ENCODE measurements at regions not wholly inside any gene's neighbourhood (a gene's known extent, or its start where the extent isn't known, plus 50 kb on each side); places are given as distances from the start of the nearest gene placed in this dataset.
"Not testable (repeated sequence)": the region's sequence is repeated elsewhere in the genome, so short reads cannot be mapped to it uniquely, and the experiment has no call there.

DNA sequence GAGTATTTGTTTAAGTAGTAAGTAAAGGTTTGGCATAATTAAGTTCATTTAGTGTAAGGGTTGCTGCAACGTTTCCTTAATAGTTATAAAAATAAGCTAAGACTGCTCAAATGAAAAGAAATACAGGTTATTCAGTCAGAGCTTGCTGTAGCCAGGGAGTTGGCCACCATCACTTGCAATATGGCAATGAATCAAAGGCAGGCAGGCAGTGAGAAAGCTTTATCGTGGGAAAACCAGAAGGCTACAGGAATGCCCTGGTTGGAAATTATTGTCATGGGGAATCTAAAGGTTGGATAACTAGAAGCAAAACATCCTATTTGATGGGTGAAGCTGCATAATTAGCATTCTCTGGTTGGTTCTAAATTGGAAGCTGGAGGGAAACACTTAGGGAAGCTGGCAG is 1286.4 kb upstream of the CDH18 start:
- DNase-seq = not testable (repeated sequence)

DNA sequence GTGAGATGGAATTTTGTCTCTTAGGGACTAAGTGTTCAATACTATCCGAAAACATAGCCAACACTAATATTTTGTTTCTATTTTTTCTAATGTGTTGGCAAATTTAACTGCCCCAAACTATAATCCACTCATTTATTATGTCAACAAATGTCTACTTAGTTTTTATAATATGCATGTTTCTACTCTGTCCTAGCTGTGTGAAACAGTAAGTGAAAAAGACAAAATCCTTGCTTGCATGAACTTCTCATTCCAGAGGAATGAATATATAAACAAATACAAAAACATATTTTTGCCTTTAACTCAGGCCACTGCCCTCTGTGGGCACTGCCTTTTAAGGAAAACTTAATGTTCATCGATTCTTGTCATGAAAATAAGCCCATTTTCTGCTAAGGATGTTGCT is 1275.4 kb upstream of the CDH18 start:
- DNase-seq = no peak

DNA sequence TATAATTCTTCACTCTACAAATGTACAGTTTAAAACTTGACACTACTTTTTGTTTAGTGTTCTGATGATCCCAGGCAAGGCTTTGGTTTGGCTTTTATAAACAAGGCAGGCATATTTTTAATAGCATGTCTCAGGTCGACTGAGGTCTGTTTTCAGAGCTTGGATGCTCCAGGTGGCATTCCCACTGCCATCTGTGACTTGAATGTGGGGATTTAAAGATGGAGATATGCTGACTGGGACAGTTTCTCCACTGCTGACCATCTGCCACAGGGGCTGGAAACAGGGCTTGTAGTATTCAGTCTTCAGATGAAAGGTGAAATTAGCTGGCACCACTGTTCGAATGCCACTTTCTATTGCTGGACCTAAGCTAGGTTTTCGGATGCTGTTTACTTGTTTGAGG is 1266.2 kb upstream of the CDH18 start:
- DNase-seq = no peak

DNA sequence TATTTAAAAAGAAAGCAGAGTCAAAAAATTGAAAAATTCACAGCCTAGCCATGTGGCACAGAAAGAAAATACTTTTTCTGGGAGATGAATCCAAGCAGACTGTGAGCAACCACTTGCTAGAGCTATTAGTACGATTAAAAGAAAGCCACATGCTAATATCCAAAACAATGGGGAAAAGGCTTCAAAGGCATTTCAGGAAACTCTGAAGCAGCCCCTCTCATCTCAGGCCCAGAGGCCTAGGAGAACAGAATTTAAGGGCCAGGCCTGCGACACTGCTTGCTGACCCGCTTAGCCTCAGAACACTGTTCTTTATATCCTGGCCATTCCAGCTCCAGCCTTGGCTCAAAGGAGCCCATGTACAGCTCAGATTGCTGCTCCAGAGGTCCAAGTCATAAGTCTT is 1257.0 kb upstream of the CDH18 start:
- no peak for DNase-seq

DNA sequence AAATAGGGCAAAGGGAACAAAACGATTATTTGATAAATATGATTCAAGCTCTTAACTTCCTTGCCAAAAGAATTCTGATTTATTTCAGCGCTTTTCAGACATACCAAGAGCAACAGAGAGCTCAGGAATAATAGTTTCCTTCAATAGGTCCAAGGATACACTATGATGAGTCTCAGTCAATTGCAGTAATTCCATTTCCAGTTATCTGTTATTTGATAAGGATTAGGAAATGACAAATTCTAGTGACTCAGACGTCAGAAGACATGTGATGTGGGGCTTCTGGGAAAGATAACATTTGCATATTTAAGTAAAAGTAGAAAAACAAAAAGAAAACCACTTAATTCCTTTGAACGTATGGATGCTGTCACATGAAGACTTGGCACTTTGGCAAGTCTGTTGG is 1250.8 kb upstream of the CDH18 start:
- no peak for DNase-seq

DNA sequence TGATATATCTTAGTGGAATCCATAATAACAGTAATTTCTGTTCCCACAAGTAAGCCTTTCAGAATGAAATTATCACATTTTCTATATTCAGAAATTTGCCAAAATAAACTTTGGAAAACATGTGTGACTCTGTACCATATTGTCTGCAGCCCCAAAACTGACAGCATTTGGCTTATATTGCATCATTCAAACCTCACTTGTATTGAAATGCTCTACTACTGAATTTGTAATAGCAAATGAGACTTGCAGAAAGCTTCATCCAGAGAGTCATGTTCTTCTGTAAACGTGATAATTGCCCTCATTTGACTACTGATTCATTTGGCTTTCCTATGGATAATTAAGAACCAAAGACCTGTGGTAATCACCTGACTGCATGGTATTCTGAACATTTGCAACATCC is 1249.5 kb upstream of the CDH18 start:
- DNase-seq = peak; percentile 38

DNA sequence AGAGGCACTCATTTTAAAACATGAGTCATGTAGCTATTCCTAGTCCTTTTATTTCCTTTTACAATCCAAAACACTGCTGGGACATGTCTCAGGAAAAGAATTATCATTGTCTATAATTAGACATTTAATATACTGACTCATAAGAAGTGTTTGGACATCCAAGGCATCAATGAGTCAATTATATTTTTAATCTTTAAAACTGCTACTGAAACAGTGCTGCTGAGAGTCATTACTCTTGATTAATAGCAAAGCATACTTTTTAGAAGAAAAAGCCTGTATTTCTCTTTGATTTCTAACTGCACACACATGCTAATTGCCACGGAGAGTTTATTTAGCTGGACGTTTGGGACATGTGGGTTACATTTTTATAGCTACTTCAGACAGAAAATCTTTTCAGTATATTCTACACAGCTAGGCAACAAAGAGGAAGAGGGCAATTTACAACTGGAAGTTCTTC is 1249.0 kb upstream of the CDH18 start:
- peak; percentile 82 for DNase-seq

DNA sequence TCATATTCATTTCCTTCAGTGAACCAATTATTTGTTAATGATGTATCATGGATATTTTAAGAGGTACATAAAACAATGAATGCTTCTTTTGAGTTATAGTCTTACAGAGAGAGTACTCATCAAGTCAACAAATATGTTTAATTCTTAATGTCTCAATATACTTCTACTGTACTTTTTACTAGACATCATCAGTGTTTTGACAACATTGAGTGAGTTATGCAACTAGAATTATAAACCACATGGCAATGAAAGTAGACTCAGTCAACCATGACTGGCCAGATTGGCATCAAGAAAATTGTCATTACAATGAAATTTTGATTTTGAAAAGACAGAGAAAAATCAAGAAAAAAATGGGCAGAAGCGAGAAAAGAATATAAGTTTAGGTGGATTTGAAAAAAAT is 1248.1 kb upstream of the CDH18 start:
- DNase-seq = no peak

DNA sequence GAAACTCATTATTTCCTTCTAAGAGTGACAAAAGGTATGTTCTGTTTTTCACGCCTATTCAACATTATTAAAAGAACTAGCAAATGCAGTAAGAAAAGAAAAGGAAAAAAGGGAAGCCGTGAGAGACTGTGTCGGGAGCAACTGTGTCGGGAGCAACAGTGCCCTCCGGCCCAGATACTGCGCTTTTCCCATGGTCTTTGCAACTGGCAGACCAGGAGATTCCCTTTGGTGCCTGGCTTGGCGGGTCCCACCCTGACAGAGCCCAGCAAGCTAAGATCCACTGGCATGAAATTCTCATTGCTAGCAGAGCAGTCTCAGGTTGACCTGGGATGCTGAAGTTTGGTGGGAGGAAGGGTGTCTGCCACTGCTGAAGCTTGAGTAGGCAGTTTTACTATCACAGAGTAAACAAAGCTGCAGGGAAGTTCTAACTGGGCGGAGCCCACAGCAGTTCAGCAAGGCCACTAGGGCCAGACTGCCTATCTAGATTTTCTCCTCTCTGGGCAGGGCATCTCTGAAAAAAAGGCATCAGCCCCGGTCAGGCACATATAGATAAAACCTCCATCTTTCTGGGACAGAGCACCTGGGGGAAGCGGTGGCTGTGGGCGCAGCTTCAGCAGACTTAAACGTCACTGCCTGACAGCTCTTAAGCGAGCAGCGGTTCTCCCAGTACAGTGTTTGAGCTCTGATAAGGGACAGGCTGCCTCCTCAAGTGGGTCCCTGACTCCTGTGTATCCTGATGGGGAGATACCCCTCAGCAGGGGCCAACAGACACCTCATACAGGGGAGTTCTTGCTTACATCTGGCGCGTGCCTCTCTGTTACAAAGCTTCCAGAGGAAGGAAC is 1237.4 kb upstream of the CDH18 start:
- no peak for DNase-seq

DNA sequence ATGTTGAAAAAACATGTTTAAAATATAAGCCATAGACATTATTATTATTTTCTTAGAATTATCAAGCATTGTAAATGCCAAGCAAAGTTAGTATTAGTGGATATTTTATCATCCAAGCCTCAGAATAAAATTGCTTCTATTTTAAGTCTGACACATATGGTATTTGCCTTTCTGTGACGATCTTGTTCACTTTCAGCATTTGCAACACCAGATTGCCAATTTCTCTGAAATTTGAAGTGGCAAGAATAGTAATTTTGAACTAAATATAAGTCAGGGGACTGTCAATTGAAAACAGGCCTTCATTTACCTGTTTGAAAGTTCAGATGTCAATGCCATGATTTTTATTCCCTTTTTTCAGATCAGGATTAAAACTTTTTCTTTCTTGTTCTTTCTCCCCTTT is 1233.6 kb upstream of the CDH18 start:
- DNase-seq = no peak

DNA sequence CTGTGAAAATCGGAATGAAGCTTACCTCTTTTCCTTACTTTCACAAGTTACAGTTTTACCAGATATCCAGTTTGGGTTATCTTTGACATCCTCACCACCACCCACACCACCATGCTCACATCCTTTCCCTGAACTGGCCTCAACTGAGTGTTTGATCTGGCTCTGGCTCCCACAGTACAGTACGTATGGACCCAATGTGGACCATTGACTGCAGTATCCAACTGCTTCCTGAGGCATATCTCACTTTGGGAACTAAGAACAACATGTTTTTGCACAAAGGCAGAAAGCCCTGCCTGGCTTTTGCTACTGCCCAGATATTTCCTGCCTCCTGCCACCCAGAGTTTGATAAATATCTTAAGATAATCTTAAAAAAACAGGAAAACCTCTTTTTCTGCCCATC is 1232.0 kb upstream of the CDH18 start:
- DNase-seq = no peak

DNA sequence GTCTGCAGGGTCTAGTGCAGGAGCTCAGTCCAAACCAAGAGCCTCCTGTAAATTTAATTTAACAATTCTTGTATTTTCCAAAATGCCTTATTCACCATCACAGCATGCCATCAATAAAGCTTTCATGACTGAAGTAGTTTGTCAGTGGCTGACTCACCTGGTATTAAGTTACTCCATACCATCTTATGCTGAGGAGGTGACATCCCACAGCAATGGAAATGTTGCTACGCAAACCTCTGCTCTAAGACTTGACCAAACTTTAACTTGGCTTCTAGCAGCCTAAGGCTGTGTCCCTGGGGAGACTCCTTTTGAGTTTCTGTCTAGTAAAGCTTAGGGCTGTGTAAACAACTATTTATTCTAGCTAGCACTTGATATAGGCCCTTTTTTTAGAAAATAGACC is 1231.3 kb upstream of the CDH18 start:
- peak; percentile 52 for DNase-seq

DNA sequence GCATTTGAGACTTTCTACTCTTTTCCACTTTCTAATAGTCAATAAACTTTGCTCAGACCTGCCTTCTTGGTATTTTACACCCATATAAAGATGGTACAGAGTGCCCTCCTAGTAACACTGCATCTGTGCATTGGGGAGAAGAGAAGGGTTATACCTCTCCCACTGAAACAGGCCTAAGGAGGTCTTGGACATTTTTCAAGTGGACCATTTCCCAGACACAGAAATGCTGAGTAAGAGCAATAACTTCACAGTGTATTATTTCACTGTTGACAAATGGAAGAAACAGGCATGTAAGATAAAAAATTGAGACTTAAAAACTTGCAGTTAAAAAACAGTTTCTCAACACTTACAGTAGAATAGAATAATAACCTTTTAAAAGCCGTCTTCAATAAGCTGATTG is 1224.0 kb upstream of the CDH18 start:
- peak; percentile 14 for DNase-seq

DNA sequence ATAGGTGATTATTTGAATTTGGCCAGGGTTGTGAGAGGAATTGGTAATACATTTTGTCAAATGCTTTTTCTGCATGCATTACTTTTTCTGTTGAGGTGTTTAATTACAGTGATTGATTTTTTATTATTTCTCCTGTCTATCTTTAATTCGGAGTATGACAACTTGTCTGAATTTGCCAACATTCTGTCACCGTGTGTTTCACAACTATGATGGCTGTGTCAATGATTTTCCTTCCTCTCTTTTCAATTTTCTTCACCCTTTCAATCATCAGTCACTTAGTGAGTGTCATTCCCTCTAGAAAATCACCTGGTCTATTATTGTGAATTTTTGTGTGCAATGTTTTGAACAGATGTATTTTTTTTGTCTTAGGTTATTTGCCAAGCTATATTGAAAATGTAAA is 1221.4 kb upstream of the CDH18 start:
- no peak for DNase-seq

DNA sequence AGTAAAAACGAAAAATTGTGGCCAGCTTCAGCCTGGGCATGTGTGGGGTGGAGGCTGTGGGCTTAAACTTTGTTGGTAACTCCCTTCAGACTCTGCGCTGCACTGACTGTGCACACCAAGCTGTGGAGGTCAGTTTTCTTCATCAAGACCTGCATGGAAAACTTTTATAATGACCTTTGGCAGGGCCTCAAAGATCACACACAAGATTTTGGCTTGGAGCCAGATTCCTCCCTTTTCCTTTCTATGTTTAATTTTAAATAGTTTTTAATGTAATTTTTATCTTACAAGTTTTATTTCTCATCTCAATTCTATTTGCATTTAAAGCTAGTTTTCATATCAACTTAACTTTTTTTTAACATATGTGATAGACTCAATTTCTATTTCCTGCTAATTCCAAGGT is 1211.1 kb upstream of the CDH18 start:
- DNase-seq = no peak

DNA sequence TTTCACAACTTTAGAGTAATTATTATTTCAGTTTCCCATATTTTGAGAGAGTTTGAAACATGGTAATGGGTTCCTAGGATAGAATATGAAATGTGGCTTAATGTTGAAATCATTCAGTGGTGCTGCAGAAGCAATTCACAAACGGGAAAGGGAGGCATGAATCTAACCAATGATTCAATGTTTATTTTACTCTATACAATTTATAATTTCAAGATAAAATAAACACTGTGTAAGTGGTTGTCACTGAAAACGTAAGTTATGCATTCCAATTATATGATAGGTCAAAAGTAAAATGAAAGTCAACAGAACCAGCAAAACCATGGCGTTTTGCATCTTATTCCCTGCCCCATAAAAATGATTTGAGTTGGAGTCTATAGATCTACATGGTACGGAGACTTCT is 1207.1 kb upstream of the CDH18 start:
- no peak for DNase-seq

DNA sequence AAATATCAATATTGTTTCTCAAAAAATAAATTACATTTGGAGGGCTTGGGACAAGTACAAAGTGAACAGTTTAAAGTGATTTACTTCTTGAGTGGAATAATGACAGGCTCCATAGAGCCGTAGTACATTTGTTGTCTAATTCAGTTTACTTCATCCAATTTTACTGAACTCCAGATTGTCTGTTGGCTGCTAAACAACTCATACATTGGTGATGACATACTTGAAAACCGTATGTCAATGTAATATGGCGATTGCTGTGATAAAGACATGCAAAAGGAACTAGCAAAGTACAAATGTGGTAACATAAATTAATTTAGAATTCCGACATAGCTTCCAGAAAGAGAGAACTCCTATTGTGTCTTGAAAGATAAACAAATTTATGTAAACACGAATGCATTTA is 1197.5 kb upstream of the CDH18 start:
- DNase-seq = no peak

DNA sequence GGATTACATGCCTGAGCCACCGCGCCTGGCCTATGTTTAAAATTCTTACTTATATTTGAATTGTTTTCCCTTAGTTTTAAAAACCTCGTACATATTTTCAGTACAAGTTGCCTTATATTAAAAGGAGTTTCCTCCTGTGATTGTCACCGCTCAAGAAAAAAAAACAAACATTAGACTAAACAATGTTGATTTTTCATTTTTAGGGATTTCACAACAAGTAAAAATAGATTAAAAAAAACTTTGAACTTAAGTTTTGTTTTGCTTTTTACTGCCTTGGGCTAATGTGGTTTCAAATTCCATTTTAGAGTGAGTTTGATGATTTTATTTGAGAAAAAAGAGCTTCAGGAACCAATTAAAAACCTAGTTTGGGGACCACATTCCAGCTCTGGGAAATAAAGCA is 1196.6 kb upstream of the CDH18 start:
- DNase-seq = no peak

DNA sequence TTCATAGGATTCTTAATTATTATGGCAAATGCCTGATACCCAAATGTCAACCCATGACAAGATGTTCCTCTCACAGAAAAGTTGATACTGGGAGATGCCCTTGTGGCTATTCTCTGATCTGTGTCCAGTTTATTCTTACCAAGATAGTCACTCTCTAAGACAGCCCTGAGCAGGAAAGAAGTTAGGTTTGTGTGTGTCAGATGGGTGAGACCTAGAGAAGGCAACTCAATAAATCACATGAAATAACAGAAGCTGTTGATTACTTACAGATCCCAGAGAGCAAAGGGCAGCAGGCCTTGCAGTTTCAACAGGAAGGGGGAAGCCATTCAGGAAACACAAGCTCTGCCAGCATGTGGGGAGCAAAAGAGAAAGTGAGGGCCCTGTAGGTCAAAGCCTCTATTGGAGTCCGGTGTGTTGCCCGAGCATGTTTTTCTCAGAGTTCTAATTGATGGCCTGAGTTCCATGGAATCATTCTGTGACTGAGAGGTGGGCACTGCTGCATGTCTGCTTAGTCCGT is 1193.7 kb upstream of the CDH18 start:
- no peak for DNase-seq

DNA sequence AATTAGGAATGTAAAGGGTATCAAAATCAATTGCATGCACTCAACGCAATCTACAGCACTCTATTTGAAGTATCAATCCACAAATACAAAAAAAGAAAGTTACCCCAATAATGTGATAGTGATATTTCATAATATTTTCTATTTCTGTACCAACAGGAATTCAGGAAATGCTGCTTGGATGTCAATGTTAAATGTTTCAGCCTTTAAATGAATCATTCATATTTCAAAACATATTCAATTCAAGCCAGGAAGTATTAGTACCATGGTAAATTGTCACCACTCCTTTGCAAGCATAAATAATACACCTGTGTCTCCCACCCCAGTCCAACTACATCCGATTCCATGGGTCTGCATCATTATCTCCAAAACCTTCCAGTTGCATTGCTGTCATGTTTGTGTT is 1185.5 kb upstream of the CDH18 start:
- DNase-seq = no peak

DNA sequence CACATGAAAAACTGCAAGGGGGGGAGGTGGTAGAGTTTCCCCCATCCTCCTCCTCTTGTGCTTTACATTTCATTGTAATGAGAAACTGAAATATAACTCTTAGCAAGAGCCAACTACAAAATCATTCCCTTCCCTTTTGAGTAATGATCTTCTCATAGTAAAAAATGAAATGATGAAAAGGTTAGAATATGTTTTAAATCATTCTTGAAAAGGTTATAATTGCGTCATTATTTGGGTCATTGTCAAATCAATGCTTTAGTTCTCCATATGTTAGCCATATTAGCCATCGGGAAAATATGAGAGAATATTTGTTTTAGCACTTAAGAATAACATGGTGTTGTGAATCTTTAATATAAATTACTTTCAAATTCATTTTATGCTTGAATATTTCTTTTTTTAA is 1185.0 kb upstream of the CDH18 start:
- DNase-seq = peak; percentile 5

DNA sequence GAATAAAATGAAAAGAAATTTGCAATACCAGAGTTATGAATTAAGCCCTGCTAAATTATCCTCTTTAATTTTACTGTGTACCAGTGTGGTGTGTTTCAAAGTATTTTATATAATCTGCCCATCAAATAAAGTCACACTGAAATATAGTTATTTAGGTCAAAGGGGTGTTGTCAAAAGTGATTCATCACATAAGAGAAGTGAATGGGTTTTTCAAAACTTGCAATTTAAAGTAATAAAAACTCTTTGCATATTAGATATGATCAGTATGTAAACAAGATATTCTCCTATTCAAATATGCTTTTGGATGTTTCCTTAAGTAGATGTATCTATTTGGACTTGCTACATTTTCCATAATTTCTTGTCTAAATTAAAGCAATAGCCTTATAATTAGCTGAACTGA is 1183.0 kb upstream of the CDH18 start:
- no peak for DNase-seq

DNA sequence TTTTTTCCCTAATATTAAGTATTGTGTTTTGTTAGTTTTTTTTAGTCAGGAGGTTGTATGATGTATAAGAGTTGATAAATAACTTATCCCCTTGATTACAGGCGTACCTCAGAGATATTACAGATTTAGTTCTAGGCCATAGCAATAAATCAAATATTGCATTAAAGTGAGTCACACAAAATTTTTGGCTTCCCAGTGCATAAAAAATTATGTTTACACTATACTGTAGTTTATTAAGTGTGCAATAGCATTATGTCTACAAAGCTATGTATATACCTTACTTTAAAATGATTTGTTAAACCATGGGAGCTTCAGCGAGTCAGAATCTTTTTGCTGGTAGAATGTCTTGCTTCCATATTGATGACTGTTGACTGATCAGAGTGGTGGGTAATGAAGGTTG is 1180.6 kb upstream of the CDH18 start:
- DNase-seq = no peak

DNA sequence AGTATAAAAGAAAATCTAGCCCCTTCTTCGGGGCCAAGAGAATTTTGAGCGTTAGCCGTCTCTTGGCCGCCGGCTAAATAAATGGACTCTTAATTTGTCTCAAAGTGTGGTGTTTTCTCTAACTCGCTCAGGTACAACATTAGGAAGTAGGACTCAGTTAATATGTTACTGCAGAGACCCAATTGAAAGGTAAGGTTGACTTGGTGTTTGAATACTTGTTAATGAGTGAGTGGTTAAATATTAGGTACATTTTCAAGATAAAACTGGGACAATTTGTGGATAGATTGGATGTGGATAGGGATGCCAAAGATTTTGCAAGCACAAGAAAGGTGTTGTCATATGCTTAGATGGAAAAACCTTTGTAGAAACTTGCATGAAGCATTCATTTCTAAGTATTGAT is 1177.3 kb upstream of the CDH18 start:
- DNase-seq = no peak

DNA sequence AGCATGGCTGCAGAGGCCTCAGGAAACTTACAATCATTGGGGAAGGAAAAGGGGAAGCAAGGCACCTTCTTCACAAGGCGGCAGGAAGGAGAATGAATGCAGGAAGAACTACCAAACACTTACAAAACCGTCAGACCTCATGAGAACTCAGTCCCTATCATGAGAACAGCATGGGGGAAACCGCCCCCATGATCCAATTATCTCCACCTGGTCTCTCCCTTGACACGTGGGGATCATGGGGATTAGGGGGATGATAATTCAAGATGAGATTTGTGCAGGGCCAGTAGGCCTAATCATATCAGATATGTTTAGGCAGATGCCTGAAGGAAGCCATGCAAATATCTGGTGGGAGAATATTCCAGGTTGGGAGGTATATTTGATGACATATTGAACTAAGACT is 1176.4 kb upstream of the CDH18 start:
- no peak for DNase-seq

All from fibroblast of skin of right quadriceps (primary cell).